ENCODE measurements at regions not wholly inside any gene's neighbourhood (a gene's known extent, or its start where the extent isn't known, plus 50 kb on each side); places are given as distances from the start of the nearest gene placed in this dataset.
A peak's percentile ranks its signal among the peaks of the same experiment; 100 is the strongest.

- peak overlapping the region; percentile 73 for H3K4me2 ChIP-seq (ENCODE audit: insufficient read depth, low read length)
- WGBS (ENCODE audit: insufficient coverage, low coverage, missing lambda C conversion rate) = under 1% methylated on average over 16 of the region's 16 CpGs
- H3K79me2 ChIP-seq (ENCODE audit: control insufficient read depth, insufficient read depth, low read length) = no peaks in the 10 kb centered on the region
- H3K4me1 ChIP-seq (replicated peaks in 1 of 2; ENCODE audit: control insufficient read depth in 2 of 2, insufficient read depth in 2 of 2, low read length in 2 of 2) = peaks cover 41 to 74% of the 10 kb centered on the region in 2 experiments
- no peaks in the 10 kb centered on the region for H4K20me1 ChIP-seq (replicated peaks; ENCODE audit: control insufficient read depth, insufficient read depth, low read length)
- DNase-seq (ENCODE audit: extremely low read depth in 1 of 4, low spot score in 3 of 4) = peak in 3 of 4 experiments; percentile 26 to 85 (median 61)
- peak overlapping the region; percentile 54 to 89; a peak in 3 of 4 replicates for H3K9ac ChIP-seq (ENCODE audit: insufficient read depth in 1 of 2, low read depth in 2 of 2, low read length in 2 of 2)
- TSS peak; percentile 91 for BruUV-seq (replicated peaks)
- intact Hi-C loops (cut with micrococcal nuclease) = loop anchor here (1.0 to 5.0 kb wide), 4 partner anchors 14 to 131 kb away; partner anchors contain the start of gene BAMBI
- in situ Hi-C loops (cut with MboI) = no loop called here
- peak overlapping the region; percentile 5; the same call in 1 of the 2 replicates for H3K4me3 ChIP-seq
- no peaks in the 10 kb centered on the region for H3K27me3 ChIP-seq (ENCODE audit: control insufficient read depth in 2 of 2, insufficient read depth in 2 of 2, low read length in 2 of 2)
- H2AFZ ChIP-seq (ENCODE audit: low read depth, low read length) = peak overlapping the region; percentile 88
- H3K27ac ChIP-seq (ENCODE audit: extremely low read depth, low read depth, low read length) = peak overlapping the region; percentile 98
- ChIA-PET POLR2A (interaction anchor here (0.6 to 2.6 kb wide), 8 partner anchors 10 to 130 kb away, joined by 3 to 19 read pairs (median 4); no protein-coding TSS in a partner anchor), CTCF (ENCODE audit: low intra/inter-chr PET ratio) (no interaction called here)
- no peaks in the 10 kb centered on the region for H3K9me3 ChIP-seq (replicated peaks; ENCODE audit: control insufficient read depth, insufficient read depth, low read depth, low read length)
- no peaks in the 10 kb centered on the region for H3K36me3 ChIP-seq (ENCODE audit: control insufficient read depth, insufficient read depth, low read length)
- no peaks in the 10 kb centered on the region for H3K9me1 ChIP-seq (ENCODE audit: control insufficient read depth, insufficient read depth, low read length)
- peak; percentile 50 for ATAC-seq
- peak; percentile 35 for FAIRE-seq
- TF ChIP-seq RBFOX2 (IDR thresholded peaks at IDR 0.05; ENCODE audit: low read depth, low read length) (peak; percentile 20; the same call in 1 of the 2 replicates), NFRKB (IDR thresholded peaks at IDR 0.05; ENCODE audit: low read depth) (peak; percentile 83), CREB3 (tag; conservative IDR thresholded peaks at IDR 0.05; ENCODE audit: low read depth) (peak; percentile 71), KLF6 (CRISPR knock-in tag; IDR thresholded peaks at IDR 0.05; ENCODE audit: borderline replicate concordance) (0 out of 2 replicates have a peak, but pooled peaks have one; percentile 41), ZNF324 (CRISPR knock-in tag; IDR thresholded peaks at IDR 0.05) (0 out of 2 replicates have a peak, but pooled peaks have one; percentile 3), DMBX1 (CRISPR knock-in tag; IDR thresholded peaks at IDR 0.05; ENCODE audit: borderline replicate concordance) (peak; percentile 20; the same call in 1 of the 2 replicates), TEAD1 (CRISPR knock-in tag; IDR thresholded peaks at IDR 0.05) (0 out of 4 replicates have a peak, but pooled peaks of 1 of the 2 experiments have one; percentile 13), ZNF589 (CRISPR knock-in tag; IDR thresholded peaks at IDR 0.05; ENCODE audit: low read depth) (no peak; the same call in none of the 2 replicates), ZNF165 (CRISPR knock-in tag; IDR thresholded peaks at IDR 0.05; ENCODE audit: borderline replicate concordance) (0 out of 2 replicates have a peak, but pooled peaks have one; percentile 34), MYBL2 (IDR thresholded peaks at IDR 0.05; ENCODE audit: low read depth) (peak; percentile 8; the same call in 1 of the 2 replicates), MYBL2 (CRISPR knock-in tag; IDR thresholded peaks at IDR 0.05; ENCODE audit: borderline replicate concordance) (no peak), ZNF644 (tag; IDR thresholded peaks at IDR 0.05; ENCODE audit: low read depth) (peak; percentile 16; the same call in 1 of the 2 replicates), L3MBTL2 (IDR thresholded peaks at IDR 0.05) (peak; percentile 79), KDM5B (IDR thresholded peaks at IDR 0.05; ENCODE audit: insufficient replicate concordance, low read depth, low read length) (peak; percentile 39), HDAC8 (tag; IDR thresholded peaks at IDR 0.05) (0 out of 2 replicates have a peak, but pooled peaks have one; percentile 29), ZNF197 (CRISPR knock-in tag; IDR thresholded peaks at IDR 0.05; ENCODE audit: low read depth) (peak; percentile 76; the same call in 1 of the 2 replicates), PHF20 (IDR thresholded peaks at IDR 0.05; ENCODE audit: partially characterized antibody) (no peak)
- TF ChIP-seq, protein P1, sequence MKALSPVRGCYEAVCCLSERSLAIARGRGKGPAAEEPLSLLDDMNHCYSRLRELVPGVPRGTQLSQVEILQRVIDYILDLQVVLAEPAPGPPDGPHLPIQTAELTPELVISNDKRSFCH (CRISPR knock-in tag; IDR thresholded peaks at IDR 0.05) = no peak
- TF ChIP-seq, protein P1 (tag; IDR thresholded peaks at IDR 0.05) = peak; percentile 76
Measured at GRCh38 chr10:28807760-28808613, 130.7 kb downstream of the BAMBI start.
